SK-N-SH (cell line): ENCODE measurements at regions not wholly inside any gene's neighbourhood (a gene's known extent, or its start where the extent isn't known, plus 50 kb on each side); places are given as distances from the start of the nearest gene placed in this dataset.

Experiments used
- CTCF ChIA-PET: fragments of 300-600, 350-600 bp; formaldehyde crosslinking; extraction: SDS; loops from one replicate; lab custom pipeline; 2021; lab: Yijun Ruan, JAX
- POLR2A ChIA-PET: fragments of 350-600 bp; sonication (Branson Sonifier 250); formaldehyde crosslinking; extraction: SDS; loops from one replicate; lab custom pipeline; 2020; ENCODE audit warnings: antibody characterized with exemption, inconsistent platforms; lab: Yijun Ruan, JAX
- DNase-seq: peaks from one replicate; pipeline ENCODE4 v3.0.0; 2012
- H2AFZ ChIP-seq: fragments of 200-600 bp; sonication (generic); 2 replicates; pipeline ENCODE4 v1.8.1; 2016; ENCODE audit warnings: antibody characterized with exemption, mild to moderate bottlenecking, low read depth
- H3F3A ChIP-seq: fragments of 200-600 bp; sonication (generic); replicated peaks from 2 replicates; pipeline ENCODE3; 2016; ENCODE audit warnings: antibody characterized with exemption, mild to moderate bottlenecking; ENCODE audit not compliant: insufficient read depth
- H3K27ac ChIP-seq, 2 experiments: fragments of 200-500 bp in 1 of 2; fragments of 200-600 bp in 1 of 2; sonication (Bioruptor generic) in 1 of 2; sonication (generic), shearing (Covaris generic) in 1 of 2; 2 replicates each; pipeline versions ENCODE4 v1.5.1 to v1.6.1; 2014 to 2016; ENCODE audit warnings: low read depth in 2 of 2, inconsistent platforms in 1 of 2, low read length in 1 of 2, mild to moderate bottlenecking in 1 of 2, mixed read lengths in 1 of 2
- H3K27me3 ChIP-seq: fragments of 200-600 bp; sonication (generic), shearing (Covaris generic); 2 replicates; pipeline ENCODE4 v1.6.1; 2016; ENCODE audit warnings: mixed run types; ENCODE audit not compliant: insufficient read depth
- H3K36me3 ChIP-seq, 2 experiments: fragments of 200-500 bp in 1 of 2; fragments of 200-600 bp in 1 of 2; sonication (Bioruptor generic) in 1 of 2; sonication (generic) in 1 of 2; replicated peaks in 1 of 2; 2 replicates each; pipeline versions ENCODE3 to v1.5.1; 2014 to 2016; ENCODE audit warnings: low read length in 1 of 2, mild to moderate bottlenecking in 1 of 2; ENCODE audit not compliant: insufficient read depth in 2 of 2, control insufficient read depth in 1 of 2
- H3K4me1 ChIP-seq, 2 experiments: fragments of 200-500 bp in 1 of 2; fragments of 200-600 bp in 1 of 2; sonication (Bioruptor generic) in 1 of 2; sonication (generic), shearing (Covaris generic) in 1 of 2; 2 replicates each; pipeline versions ENCODE4 v1.5.1 to v1.6.1; 2014 to 2016; ENCODE audit warnings: low read depth in 1 of 2, low read length in 1 of 2, mixed run types in 1 of 2; ENCODE audit not compliant: insufficient read depth in 2 of 2, control insufficient read depth in 1 of 2
- H3K4me2 ChIP-seq: fragments of 200-600 bp; sonication (generic), shearing (Covaris generic); 2 replicates; pipeline ENCODE4 v1.6.1; 2017; ENCODE audit warnings: mixed run types
- H3K4me3 ChIP-seq, 2 experiments: fragments of 200-500 bp in 1 of 2; fragments of 200-600 bp in 1 of 2; sonication (Bioruptor generic) in 1 of 2; sonication (generic), shearing (Covaris generic) in 1 of 2; 2 replicates each; pipeline versions ENCODE4 v1.5.1 to v1.8.1; 2014 to 2016; ENCODE audit warnings: low read depth in 2 of 2, inconsistent platforms in 1 of 2, low read length in 1 of 2, mild to moderate bottlenecking in 1 of 2, mixed read lengths in 1 of 2, moderate library complexity in 1 of 2
- H3K79me2 ChIP-seq: fragments of 200-600 bp; sonication (generic); 2 replicates; pipeline ENCODE4 v1.8.1; 2017; ENCODE audit warnings: mild to moderate bottlenecking; ENCODE audit not compliant: insufficient read depth
- H3K9ac ChIP-seq: fragments of 200-600 bp; sonication (generic); 2 replicates; pipeline ENCODE4 v1.6.1; 2017; ENCODE audit warnings: mixed run types
- H3K9me2 ChIP-seq: fragments of 200-600 bp; sonication (generic); 2 replicates; pipeline ENCODE4 v1.6.1; 2017; ENCODE audit warnings: mixed run types
- H3K9me3 ChIP-seq: fragments of 200-600 bp; sonication (generic); 2 replicates; pipeline ENCODE4 v1.6.1; 2017; ENCODE audit warnings: mixed run types, mild to moderate bottlenecking, moderate library complexity
- H4K20me1 ChIP-seq: fragments of 200-600 bp; sonication (generic); 2 replicates; pipeline ENCODE4 v1.6.1; 2017; ENCODE audit warnings: mild to moderate bottlenecking, mixed run types; ENCODE audit not compliant: insufficient read depth
- EP300 ChIP-seq, 2 experiments: IDR thresholded peaks; 2 replicates each; pipeline versions ENCODE4 v1.4.0 to v1.6.1; 2012; ENCODE audit warnings: borderline replicate concordance in 1 of 2, low read depth in 1 of 2, low read length in 1 of 2
- EZH2phosphoT487 ChIP-seq: fragments of 200-600 bp; sonication (generic); IDR thresholded peaks from 2 replicates; pipeline ENCODE4 v1.6.1; 2017; ENCODE audit warnings: low read depth, mixed run types, mild to moderate bottlenecking, antibody characterized with exemption, moderate library complexity, borderline replicate concordance
- FOSL2 ChIP-seq: IDR thresholded peaks from 2 replicates; pipeline ENCODE4 v1.4.0; 2012; ENCODE audit warnings: low read depth, mild to moderate bottlenecking, moderate library complexity, borderline replicate concordance
- FOXJ3 ChIP-seq: sonication (generic); formaldehyde crosslinking; IDR thresholded peaks from 2 replicates; pipeline ENCODE4 v1.5.1; 2020; ENCODE audit warnings: mild to moderate bottlenecking, missing genetic modification reagents
- MXI1 ChIP-seq: IDR thresholded peaks from 2 replicates; pipeline ENCODE4 v1.6.1; 2012; ENCODE audit warnings: mild to moderate bottlenecking, low read depth, low read length, improper control_type of control experiment
- NFIC ChIP-seq: IDR thresholded peaks from 2 replicates; pipeline ENCODE4 v1.4.0; 2012; ENCODE audit warnings: borderline replicate concordance
- PBX3 ChIP-seq: IDR thresholded peaks from 2 replicates; pipeline ENCODE4; 2012
- RAD21 ChIP-seq: IDR thresholded peaks from 2 replicates; pipeline ENCODE4 v1.6.1; 2012; ENCODE audit warnings: mild to moderate bottlenecking, low read length
- RCOR1 ChIP-seq: fragments of 150-350 bp; IDR thresholded peaks from 2 replicates; pipeline ENCODE4 v1.6.1; 2017; ENCODE audit warnings: antibody characterized with exemption, low read length
- RFX5 ChIP-seq: IDR thresholded peaks from 2 replicates; pipeline ENCODE4 v1.6.1; 2012; ENCODE audit warnings: mild to moderate bottlenecking, improper control_type of control experiment, low read length
- RXRA ChIP-seq: IDR thresholded peaks from 2 replicates; pipeline ENCODE4 v1.4.0; 2012; ENCODE audit warnings: low read depth, mild to moderate bottlenecking, borderline replicate concordance
- SIN3A ChIP-seq: IDR thresholded peaks from 2 replicates; pipeline ENCODE4 v1.6.1; 2012; ENCODE audit warnings: low read depth, mild to moderate bottlenecking, low read length, moderate library complexity, borderline replicate concordance
- TAF1 ChIP-seq: IDR thresholded peaks from 2 replicates; pipeline ENCODE4 v1.6.1; 2012; ENCODE audit warnings: low read depth, mild to moderate bottlenecking, low read length, moderate library complexity, borderline replicate concordance
- YY1 ChIP-seq: IDR thresholded peaks from 2 replicates; pipeline ENCODE4 v1.4.0; 2012; ENCODE audit warnings: low read depth, mild to moderate bottlenecking
- WGBS: methylation state at CpG from one replicate; pipeline ENCODE4 v1.1.6; 2017; ENCODE audit warnings: low lambda C conversion rate; 5-methylcytosine and 5-hydroxymethylcytosine counted together
- TF ChIP-seq, protein P1 (sequence below): IDR thresholded peaks from 2 replicates; pipeline ENCODE4 v1.4.0; 2012; ENCODE audit warnings: low read depth, borderline replicate concordance

DNA sequence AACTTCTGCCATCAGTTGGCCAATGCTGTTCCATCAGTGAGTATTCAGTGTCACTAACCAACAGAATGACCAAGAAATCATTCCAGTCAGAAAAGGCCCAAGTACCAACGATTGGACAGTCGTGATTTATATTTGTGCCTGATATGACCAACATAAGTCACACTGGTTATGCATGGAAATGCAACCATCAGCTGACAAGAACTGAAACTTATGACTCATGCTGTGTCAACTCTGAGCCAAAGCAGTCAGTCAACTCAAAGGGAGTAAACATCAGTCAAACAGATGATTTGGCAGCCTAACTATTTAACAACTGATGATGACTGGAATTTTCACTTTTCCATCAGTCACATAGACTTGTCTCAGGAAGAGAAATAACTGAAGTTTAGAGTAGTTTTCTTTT lies 142.4 kb downstream of the ANXA2 start:
- H3K9me3 ChIP-seq = no peaks in the 10 kb centered on the region
- H3K4me3 ChIP-seq = no peak overlapping the region
- no peak for DNase-seq
- H3K9me2 ChIP-seq = no peaks in the 10 kb centered on the region
- TF ChIP-seq RAD21 (no peak), PBX3 (peak; percentile 17), MXI1 (no peak), RFX5 (no peak), FOSL2 (no peak)
- H3K27me3 ChIP-seq = no peaks in the 10 kb centered on the region; the same call in 1 of the 2 replicates
- no peak overlapping the region for H3K27ac ChIP-seq
- H3K4me2 ChIP-seq = no peak overlapping the region
- no peak overlapping the region for H2AFZ ChIP-seq
- no peaks in the 10 kb centered on the region for H4K20me1 ChIP-seq
- H3K4me1 ChIP-seq = no peaks in the 10 kb centered on the region
- no peak overlapping the region for H3K9ac ChIP-seq
- H3K36me3 ChIP-seq = no peaks in the 10 kb centered on the region
- H3F3A ChIP-seq = no peaks in the 10 kb centered on the region
- ChIA-PET POLR2A (no interaction called here), CTCF (no interaction called here)
- 0% methylated on average over 2 of the region's 2 CpGs for WGBS
- H3K79me2 ChIP-seq = no peaks in the 10 kb centered on the region

DNA sequence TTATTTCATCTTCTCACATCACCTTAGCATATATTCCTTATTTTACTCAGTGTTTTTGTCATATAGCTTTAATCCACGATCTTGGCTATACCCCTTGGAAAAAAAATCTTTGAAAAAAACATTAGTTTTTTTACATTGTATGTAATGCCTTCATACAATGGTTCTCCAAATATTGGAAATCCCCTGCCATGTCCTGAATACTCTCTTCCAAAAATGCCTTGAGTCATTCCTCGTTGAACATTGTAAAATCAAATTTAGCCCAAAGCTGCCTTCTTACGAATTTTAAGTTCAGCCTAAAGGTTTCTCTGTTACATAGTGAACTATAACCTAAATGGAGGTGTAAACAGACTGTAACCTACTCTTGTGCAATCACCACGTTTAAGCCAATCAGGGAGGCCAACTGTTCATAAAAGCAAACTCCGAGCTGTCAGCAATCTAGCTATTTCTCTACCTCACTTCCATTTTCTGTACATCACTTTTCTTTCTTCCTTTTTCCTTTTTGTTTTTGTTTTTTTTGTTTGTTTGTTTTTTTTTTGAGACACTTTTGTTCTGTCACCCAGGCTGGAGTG lies 140.1 kb downstream of the ANXA2 start:
- Histone ChIP-seq H3K9me2 (no peaks in the 10 kb centered on the region), H4K20me1 (no peaks in the 10 kb centered on the region), H3K79me2 (no peaks in the 10 kb centered on the region), H3F3A (no peaks in the 10 kb centered on the region), H3K4me3 (no peak overlapping the region), H3K4me2 (no peak overlapping the region), H3K4me1 (no peaks in the 10 kb centered on the region), H3K27ac (no peak overlapping the region), H3K36me3 (no peaks in the 10 kb centered on the region), H3K9me3 (no peaks in the 10 kb centered on the region), H2AFZ (no peak overlapping the region), H3K27me3 (peaks cover 7% of the 10 kb centered on the region; the same call in 1 of the 2 replicates), H3K9ac (no peak overlapping the region)
- ChIA-PET POLR2A (no interaction called here), CTCF (interaction anchor here (1.4 kb wide), 1 partner anchor 71 kb away, joined by 4 read pairs; no protein-coding TSS in a partner anchor)
- DNase-seq = no peak
- 3% methylated on average over 5 of the region's 5 CpGs for WGBS
- TF ChIP-seq YY1 (no peak), EZH2phosphoT487 (no peak), FOXJ3 (no peak), RCOR1 (no peak)

GRCh38 chr15:60259469-60259868 lies 138.3 kb downstream of the ANXA2 start:
- TF ChIP-seq TAF1 (no peak), EP300 (IDR thresholded peaks at IDR 0.05; ENCODE audit: borderline replicate concordance in 1 of 2, low read depth in 1 of 2, low read length in 1 of 2) (no peak), RXRA (no peak), SIN3A (no peak), YY1 (no peak), NFIC (no peak)
- TF ChIP-seq, protein P1, sequence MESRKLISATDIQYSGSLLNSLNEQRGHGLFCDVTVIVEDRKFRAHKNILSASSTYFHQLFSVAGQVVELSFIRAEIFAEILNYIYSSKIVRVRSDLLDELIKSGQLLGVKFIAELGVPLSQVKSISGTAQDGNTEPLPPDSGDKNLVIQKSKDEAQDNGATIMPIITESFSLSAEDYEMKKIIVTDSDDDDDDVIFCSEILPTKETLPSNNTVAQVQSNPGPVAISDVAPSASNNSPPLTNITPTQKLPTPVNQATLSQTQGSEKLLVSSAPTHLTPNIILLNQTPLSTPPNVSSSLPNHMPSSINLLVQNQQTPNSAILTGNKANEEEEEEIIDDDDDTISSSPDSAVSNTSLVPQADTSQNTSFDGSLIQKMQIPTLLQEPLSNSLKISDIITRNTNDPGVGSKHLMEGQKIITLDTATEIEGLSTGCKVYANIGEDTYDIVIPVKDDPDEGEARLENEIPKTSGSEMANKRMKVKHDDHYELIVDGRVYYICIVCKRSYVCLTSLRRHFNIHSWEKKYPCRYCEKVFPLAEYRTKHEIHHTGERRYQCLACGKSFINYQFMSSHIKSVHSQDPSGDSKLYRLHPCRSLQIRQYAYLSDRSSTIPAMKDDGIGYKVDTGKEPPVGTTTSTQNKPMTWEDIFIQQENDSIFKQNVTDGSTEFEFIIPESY = no peak
- no peaks in the 10 kb centered on the region for H3K9me3 ChIP-seq
- no peaks in the 10 kb centered on the region for H3K36me3 ChIP-seq
- H3F3A ChIP-seq = no peaks in the 10 kb centered on the region
- POLR2A ChIA-PET = no interaction called here
- no peak for DNase-seq
- CTCF ChIA-PET = interaction anchor here (1.1 kb wide), 1 partner anchor 12 kb away, joined by 3 read pairs; no protein-coding TSS in a partner anchor
- H3K9ac ChIP-seq = no peak overlapping the region
- H3K4me1 ChIP-seq = no peaks in the 10 kb centered on the region
- H3K79me2 ChIP-seq = no peaks in the 10 kb centered on the region
- H4K20me1 ChIP-seq = no peaks in the 10 kb centered on the region
- no peak overlapping the region for H2AFZ ChIP-seq
- H3K4me2 ChIP-seq = no peak overlapping the region
- H3K9me2 ChIP-seq = no peaks in the 10 kb centered on the region
- no peak overlapping the region for H3K27ac ChIP-seq
- no peak overlapping the region for H3K4me3 ChIP-seq
- WGBS = 0% methylated on average over 1 of the region's 1 CpG
- peaks cover 7% of the 10 kb centered on the region; the same call in 1 of the 2 replicates for H3K27me3 ChIP-seq
